ENCODE measurements at regions not wholly inside any gene's neighbourhood (a gene's known extent, or its start where the extent isn't known, plus 50 kb on each side); places are given as distances from the start of the nearest gene placed in this dataset.

- Histone ChIP-seq H4K20me1 (ENCODE audit: insufficient read depth, low read length) (no peaks in the 10 kb centered on the region), H3K4me3 (replicated peaks in 1 of 3; ENCODE audit: low read depth in 2 of 3, low read length in 3 of 3) (no peak overlapping the region), H3K4me2 (replicated peaks; ENCODE audit: extremely low read depth, low read length, poor library complexity, severe bottlenecking) (no peak overlapping the region), H3K4me1 (ENCODE audit: control insufficient read depth in 1 of 2, insufficient read depth in 2 of 2, low read length in 2 of 2) (no peaks in the 10 kb centered on the region), H2AFZ (ENCODE audit: insufficient read depth, low read depth, low read length, poor library complexity, severe bottlenecking) (no peak overlapping the region), H3K79me2 (ENCODE audit: insufficient read depth, low read length) (no peaks in the 10 kb centered on the region), H3K27me3 (ENCODE audit: control insufficient read depth in 2 of 2, insufficient read depth in 2 of 2, low read length in 2 of 2) (no peaks in the 10 kb centered on the region), H3K36me3 (replicated peaks in 1 of 2; ENCODE audit: control insufficient read depth in 1 of 2, insufficient read depth in 2 of 2, low read length in 2 of 2) (no peaks in the 10 kb centered on the region), H3K9ac (ENCODE audit: insufficient read depth, low read length, poor library complexity, severe bottlenecking) (no peak overlapping the region), H3K27ac (ENCODE audit: low read depth in 1 of 2, low read length in 2 of 2) (no peak overlapping the region), H3K9me3 (replicated peaks in 1 of 2; ENCODE audit: control insufficient read depth in 1 of 2, insufficient read depth in 1 of 2, low read length in 2 of 2) (no peaks in the 10 kb centered on the region)
- no peaks in the 10 kb centered on the region for H3K36me3 Mint-ChIP-seq
- no peak overlapping the region for H3K27ac Mint-ChIP-seq
- no peaks in the 10 kb centered on the region for H3K4me1 Mint-ChIP-seq
- TF ChIP-seq, protein P1, sequence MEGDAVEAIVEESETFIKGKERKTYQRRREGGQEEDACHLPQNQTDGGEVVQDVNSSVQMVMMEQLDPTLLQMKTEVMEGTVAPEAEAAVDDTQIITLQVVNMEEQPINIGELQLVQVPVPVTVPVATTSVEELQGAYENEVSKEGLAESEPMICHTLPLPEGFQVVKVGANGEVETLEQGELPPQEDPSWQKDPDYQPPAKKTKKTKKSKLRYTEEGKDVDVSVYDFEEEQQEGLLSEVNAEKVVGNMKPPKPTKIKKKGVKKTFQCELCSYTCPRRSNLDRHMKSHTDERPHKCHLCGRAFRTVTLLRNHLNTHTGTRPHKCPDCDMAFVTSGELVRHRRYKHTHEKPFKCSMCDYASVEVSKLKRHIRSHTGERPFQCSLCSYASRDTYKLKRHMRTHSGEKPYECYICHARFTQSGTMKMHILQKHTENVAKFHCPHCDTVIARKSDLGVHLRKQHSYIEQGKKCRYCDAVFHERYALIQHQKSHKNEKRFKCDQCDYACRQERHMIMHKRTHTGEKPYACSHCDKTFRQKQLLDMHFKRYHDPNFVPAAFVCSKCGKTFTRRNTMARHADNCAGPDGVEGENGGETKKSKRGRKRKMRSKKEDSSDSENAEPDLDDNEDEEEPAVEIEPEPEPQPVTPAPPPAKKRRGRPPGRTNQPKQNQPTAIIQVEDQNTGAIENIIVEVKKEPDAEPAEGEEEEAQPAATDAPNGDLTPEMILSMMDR (IDR thresholded peaks at IDR 0.05), result no peak
- no peak overlapping the region for H3K4me3 Mint-ChIP-seq
- H3K27me3 Mint-ChIP-seq (ENCODE audit: low read depth in 3 of 3), result peaks cover 0 to 5% (median 0%) of the 10 kb centered on the region in 3 donors
- intact Hi-C loops (cut with micrococcal nuclease), result no loop called here
- no peak for DNase-seq
- WGBS (ENCODE audit: insufficient coverage), result no CpG with 5 or more reads among the region's 2 CpGs
- peaks cover 0 to 5% (median 0%) of the 10 kb centered on the region in 7 donors for H3K9me3 Mint-ChIP-seq
Measured at GRCh38 chr16:25494292-25494691, 197.5 kb upstream of the HS3ST4 start.

GRCh38 chr16:25493136-25493811 is 198.5 kb upstream of the HS3ST4 start:
- H3K4me1 Mint-ChIP-seq, result no peaks in the 10 kb centered on the region
- TF ChIP-seq, protein P1 (IDR thresholded peaks at IDR 0.05), result no peak
- H3K9ac ChIP-seq (ENCODE audit: insufficient read depth, low read length, poor library complexity, severe bottlenecking), result no peak overlapping the region
- no peak overlapping the region for H3K4me3 ChIP-seq (replicated peaks in 1 of 3; ENCODE audit: low read depth in 2 of 3, low read length in 3 of 3)
- H3K36me3 ChIP-seq (replicated peaks in 1 of 2; ENCODE audit: control insufficient read depth in 1 of 2, insufficient read depth in 2 of 2, low read length in 2 of 2), result no peaks in the 10 kb centered on the region
- no peak overlapping the region for H3K27ac ChIP-seq (ENCODE audit: low read depth in 1 of 2, low read length in 2 of 2)
- no peak overlapping the region for H2AFZ ChIP-seq (ENCODE audit: insufficient read depth, low read depth, low read length, poor library complexity, severe bottlenecking)
- intact Hi-C loops (cut with micrococcal nuclease), result no loop called here
- H3K79me2 ChIP-seq (ENCODE audit: insufficient read depth, low read length), result no peaks in the 10 kb centered on the region
- peaks cover 0 to 5% (median 0%) of the 10 kb centered on the region in 3 donors for H3K27me3 Mint-ChIP-seq (ENCODE audit: low read depth in 3 of 3)
- 89% methylated on average over 3 of the region's 5 CpGs for WGBS (ENCODE audit: insufficient coverage)
- no peaks in the 10 kb centered on the region for H3K36me3 Mint-ChIP-seq
- H3K4me2 ChIP-seq (replicated peaks; ENCODE audit: extremely low read depth, low read length, poor library complexity, severe bottlenecking), result no peak overlapping the region
- peaks cover 0 to 6% of the 10 kb centered on the region in 2 donors for H3K9me3 ChIP-seq (replicated peaks in 1 of 2; ENCODE audit: control insufficient read depth in 1 of 2, insufficient read depth in 1 of 2, low read length in 2 of 2)
- H3K9me3 Mint-ChIP-seq, result peaks cover 0 to 12% (median 4%) of the 10 kb centered on the region in 7 donors
- no peaks in the 10 kb centered on the region for H4K20me1 ChIP-seq (ENCODE audit: insufficient read depth, low read length)
- H3K27ac Mint-ChIP-seq, result no peak overlapping the region
- no peak overlapping the region for H3K4me3 Mint-ChIP-seq
- H3K27me3 ChIP-seq (ENCODE audit: control insufficient read depth in 2 of 2, insufficient read depth in 2 of 2, low read length in 2 of 2), result no peaks in the 10 kb centered on the region
- DNase-seq, result no peak
- no peaks in the 10 kb centered on the region for H3K4me1 ChIP-seq (ENCODE audit: control insufficient read depth in 1 of 2, insufficient read depth in 2 of 2, low read length in 2 of 2)
